Fibroblast of peridontal ligament (primary cell): ENCODE measurements at regions not wholly inside any gene's neighbourhood (a gene's known extent, or its start where the extent isn't known, plus 50 kb on each side); places are given as distances from the start of the nearest gene placed in this dataset.
"Not testable (repeated sequence)": the region's sequence is repeated elsewhere in the genome, so short reads cannot be mapped to it uniquely, and the experiment has no call there.

Experiments used
- DNase-seq: peaks from one replicate; pipeline ENCODE4 v3.0.0-alpha.2; 2010; ENCODE audit errors: extremely low read depth

DNA sequence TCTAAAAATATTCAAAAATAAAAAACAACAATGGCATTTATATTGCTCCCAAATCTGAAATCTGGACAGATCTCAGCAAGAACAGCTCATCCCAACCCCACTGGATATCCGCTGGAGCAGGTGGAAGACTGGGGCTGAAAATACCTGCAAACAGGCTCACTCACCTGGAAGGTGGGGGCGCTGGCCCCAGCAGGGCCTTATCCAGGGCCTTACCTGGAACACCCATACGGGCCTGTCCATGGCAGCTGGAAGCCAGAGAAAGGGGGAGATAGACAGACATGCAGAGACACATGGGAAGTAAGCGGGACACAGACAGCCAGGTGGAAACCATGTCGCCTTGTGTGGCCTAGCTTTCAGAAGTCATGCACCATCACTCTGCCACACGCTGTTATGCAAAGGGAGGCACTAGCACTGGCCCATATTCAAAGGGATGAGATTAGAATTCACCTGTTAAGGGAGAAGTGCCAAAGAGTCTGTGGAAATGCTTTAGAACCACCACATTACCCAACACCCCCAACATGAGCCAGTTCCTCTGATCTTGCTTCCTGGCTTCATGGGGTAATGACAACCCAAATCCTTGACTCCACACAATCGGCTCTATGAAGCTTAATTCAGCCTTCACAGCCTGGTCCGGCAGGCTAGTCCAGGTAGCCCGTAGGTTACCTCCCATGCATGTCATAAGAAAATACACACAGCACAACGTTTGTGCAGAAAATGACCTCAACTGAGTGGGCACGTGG, 99.0 kb upstream of the CDYL start:
- no peak for DNase-seq

DNA sequence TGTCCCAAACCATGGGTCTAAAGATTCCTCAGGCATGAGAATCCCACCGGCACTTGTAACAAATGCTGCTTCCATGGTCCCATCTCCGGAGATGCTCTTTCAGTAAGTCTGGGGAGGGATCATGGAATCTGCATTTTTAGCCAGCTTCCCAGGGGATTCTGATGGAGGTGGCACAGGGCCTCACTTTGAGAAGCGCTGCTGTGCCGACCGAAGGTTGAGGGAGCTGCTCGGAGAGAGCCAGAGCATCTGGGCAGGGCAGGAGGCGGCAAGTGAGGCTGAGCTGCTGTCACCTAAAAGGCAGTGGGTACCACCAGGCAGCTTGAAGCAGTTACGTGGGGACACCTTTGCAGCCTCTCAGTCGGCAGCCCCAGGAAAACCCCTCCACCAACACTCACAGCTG, 100.2 kb upstream of the CDYL start:
- no peak for DNase-seq

DNA sequence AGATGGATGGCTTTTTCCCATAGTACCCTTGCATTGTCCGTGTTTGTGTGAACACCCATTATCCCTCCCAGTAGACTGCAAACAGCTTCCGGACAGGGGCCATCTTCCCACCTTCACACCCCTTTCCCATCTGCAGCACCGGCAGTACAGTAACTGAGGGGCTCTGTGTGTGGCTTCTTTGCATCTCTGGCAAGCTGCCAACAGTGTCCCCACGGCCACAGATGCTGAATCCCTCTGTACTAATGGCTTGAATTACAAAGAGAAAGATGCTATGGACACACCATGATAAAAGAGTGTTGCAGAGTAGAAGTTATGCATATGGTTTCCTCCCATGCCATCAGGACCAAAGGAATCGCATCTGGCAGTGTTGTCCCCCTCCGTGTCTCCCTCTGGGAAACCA, 101.1 kb upstream of the CDYL start:
- no peak for DNase-seq

DNA sequence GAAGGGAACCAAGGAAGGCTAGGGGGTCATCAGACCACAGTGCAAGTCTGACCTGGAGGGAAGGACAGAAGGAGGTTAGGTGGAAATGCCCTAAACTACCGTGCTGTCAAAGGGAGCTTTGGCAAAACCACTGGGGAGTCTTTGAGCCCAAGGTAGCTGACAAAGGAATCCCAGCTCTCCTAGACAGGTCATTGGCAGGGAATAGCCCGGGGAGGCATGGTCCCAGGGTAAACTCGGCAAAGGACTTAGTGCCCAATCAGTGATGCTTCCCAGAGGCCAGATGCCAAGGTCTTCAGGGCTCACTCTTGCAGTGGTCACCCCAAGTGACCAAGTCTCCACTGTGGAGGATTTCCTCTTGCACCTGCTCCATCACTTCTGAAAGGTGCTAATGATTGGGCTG, 102.3 kb upstream of the CDYL start:
- DNase-seq: no peak

GRCh38 chr6:4672772-4673171, 103.4 kb upstream of the CDYL start:
- peak; percentile 21 for DNase-seq

DNA sequence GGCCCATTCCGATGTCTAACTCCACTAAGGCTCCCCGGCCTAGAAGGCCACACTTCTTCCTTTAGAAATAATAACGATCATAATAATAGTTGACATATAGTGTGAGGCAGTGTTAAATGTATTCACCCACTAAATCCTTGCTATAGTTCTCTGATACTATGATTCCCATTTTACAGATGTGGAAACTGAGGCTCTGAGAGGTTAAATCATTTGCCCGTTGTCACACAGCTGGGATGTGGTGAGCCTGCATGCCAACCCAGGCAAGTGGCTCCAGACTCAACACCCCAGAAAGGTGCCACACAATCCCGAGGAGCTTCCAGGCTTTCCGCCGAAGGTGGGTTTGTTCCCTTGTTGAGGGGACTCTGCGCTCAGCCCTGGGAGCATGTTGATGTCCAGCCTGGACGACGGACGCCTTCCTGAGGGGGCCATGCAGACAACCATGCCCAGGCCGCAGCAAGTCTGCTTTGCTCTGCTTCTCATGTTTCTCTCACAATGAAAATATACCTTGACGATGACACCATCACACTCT, 104.6 kb upstream of the CDYL start:
- no peak for DNase-seq

GRCh38 chr6:4670824-4671409, 105.3 kb upstream of the CDYL start:
- no peak for DNase-seq

- DNase-seq: no peak
Observed at GRCh38 chr6:4670290-4670689, 105.9 kb upstream of the CDYL start.

- DNase-seq: no peak
Observed at GRCh38 chr6:4668271-4669179, 107.7 kb upstream of the CDYL start.

DNA sequence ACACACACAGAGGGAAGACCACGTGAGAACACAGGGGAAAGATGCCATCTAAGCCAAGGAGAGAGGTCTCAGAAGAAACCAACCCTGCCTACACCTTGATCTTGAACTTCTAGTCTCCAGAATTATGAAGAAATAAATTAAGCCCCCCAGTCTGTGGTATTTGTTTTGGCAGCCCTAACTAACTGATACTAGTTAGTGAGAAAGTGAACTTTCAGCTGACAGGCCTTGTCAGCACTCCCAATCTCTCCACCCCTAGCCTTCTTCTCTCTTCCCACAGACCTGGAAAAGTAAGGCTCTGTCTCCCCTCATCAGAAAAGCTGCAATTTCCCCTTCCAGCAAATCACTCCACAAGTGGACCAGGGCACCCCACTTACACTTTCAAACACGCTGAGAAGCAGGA, 108.6 kb upstream of the CDYL start:
- DNase-seq: no peak

GRCh38 chr6:4666886-4667513, 109.2 kb upstream of the CDYL start:
- DNase-seq: no peak

DNA sequence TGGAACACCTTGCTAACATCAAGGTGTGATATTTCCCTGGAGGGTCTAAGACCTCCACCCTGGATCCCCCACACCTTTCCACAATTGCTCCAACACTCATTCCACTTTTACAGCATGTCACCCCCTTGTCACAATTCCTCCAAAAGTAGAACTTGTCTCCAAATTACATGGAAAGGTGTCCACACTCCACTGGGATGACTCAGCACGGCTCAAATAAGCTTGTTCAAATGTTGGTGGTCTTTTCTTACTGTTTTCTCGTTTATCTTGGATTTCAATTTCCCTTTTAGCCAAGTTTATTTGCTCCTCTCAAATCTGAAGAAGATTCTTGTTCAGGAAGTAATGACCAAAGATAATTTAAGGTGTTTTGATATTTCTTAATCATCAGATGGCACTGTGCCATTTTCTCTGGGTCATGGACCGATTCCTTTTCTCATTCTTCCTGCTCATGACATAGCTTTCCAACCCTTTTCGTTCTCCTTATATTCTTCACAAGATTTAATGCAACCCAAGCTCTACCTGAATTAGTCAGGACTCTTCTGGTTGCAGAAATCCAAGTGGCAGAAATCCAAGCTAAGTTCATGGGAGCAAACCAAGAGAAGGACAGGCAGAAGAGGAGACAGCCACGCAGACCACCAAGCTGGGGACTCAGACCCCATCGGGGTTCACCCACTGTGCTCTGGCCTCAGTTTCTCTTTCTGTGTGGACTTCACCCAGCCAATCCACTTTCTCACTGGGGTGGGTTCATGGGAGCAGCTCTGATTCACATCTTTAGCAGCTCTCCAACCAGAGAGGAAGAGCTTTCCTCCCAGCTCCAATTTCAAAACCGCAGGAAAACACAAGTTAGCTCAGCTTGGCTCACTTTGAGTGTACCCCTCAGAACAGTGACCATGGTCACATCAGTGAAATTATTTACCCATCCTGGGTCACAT, 110.5 kb upstream of the CDYL start:
- peak; percentile 8 for DNase-seq

DNA sequence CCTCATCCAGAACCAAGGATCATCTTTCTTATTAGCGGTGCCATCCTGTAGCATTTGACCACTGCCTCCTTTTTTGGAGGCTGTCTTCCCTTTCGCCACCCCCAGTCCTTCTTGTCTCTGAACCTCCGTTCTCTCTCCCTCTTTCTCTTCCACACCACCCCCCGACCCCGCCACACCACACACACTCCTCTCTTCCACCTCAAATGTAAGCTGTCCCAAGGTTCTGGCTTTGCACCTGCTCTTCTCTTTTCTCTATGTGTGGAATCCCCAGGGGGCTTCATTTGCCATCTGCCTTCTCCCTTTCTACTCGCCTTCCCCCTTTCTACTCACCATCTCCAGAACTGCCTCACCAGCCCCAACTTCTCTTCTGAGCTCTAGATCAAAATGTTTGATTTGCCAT, 111.3 kb upstream of the CDYL start:
- no peak for DNase-seq

GRCh38 chr6:4664117-4664626, 112.0 kb upstream of the CDYL start:
- peak; percentile 39 for DNase-seq

DNA sequence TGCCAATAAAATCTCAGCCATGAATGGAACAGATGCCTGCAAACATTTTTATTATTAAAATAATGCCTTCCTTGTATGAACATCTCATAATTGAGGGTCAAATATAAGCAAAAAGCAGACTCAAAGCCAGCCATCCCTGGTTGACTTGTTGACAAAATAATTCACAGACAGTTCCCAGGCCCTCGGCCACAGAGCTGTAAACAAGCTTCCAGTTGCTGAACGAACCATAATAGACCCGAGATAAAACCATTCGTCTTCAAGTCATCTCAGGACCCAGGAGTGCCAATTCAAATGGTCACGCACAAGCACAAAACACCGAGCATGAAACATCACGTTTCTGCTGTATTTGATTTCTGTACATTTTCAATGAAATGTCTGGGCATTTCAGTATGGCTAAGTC, 113.3 kb upstream of the CDYL start:
- no peak for DNase-seq

GRCh38 chr6:4661391-4661790, 114.8 kb upstream of the CDYL start:
- no peak for DNase-seq

GRCh38 chr6:4660377-4661321, 115.6 kb upstream of the CDYL start:
- no peak for DNase-seq

GRCh38 chr6:4659719-4660118, 116.5 kb upstream of the CDYL start:
- DNase-seq: not testable (repeated sequence)

GRCh38 chr6:4658486-4658885, 117.7 kb upstream of the CDYL start:
- DNase-seq: no peak

DNA sequence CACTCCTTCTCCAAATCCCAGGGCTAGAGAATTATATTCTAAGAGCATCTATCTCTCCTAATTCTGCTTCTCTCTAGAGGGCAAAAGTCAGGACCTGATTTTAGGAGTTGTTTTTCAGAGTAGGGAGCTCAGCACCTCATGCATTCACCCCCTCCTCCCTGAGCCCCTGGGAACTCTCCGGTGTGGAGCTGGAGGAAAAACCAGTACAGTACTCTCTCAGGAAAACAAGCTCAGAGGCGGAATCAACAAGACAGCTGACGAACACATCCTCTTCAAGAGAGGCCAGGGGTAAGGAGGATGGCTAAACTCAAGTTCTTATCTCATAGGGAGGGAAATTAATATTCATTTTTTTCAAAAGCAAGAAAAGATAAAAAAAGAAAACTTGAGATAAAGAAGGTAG, 120.1 kb upstream of the CDYL start:
- DNase-seq: no peak
